Right renal pelvis (tissue), 4 donors: ENCODE measurements at regions not wholly inside any gene's neighbourhood (a gene's known extent, or its start where the extent isn't known, plus 50 kb on each side); places are given as distances from the start of the nearest gene placed in this dataset.

ENCODE experiments used
- DNase-seq, 4 donors: peaks; one replicate each; pipeline ENCODE4 v3.0.0-alpha.2; 2013; ENCODE audit warnings: low read depth in 4 of 4, low spot score in 3 of 4, missing footprints in 1 of 4

- no peak for DNase-seq
These were observed 142.3 kb downstream of the RGS9 start for GRCh38 chr17:65279456-65279855.

GRCh38 chr17:65278820-65279184 is 141.6 kb downstream of the RGS9 start:
- DNase-seq = no peak

DNA sequence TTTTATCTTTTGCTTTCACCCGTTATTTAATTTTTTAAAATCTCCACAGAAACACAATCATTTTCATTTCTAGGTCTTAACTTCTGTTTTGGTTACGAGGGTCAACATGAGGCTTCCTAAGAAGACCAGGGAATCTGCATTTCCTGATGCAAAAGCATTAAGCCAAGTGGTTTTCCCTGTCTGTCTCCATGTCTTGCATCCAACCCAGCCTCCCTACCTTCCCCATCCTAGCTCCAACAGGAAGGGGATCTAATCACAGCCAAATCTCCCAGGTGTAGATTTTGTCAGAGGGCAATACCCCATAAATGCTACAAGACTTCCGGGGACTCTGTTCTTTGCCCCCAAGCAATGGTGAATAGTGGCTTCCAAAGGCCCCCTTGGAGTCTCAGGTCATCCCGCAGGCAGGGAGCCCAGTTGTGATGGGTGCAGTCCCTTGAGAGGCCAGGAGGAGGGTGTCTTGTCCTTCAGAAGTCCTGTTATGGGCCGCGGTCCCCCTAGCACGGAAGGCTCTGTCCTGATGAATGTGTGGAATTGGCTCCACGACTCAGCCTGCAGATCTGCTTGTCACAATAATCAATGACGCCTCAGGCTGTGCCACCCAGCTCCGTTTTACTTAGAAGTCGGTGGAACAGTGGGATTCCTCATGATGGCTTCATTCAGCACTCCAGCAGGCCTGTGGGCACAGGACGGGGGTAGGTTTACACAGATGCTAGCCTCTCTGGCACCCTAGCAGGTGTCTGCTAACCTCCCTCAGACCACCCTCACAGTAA is 141.1 kb downstream of the RGS9 start:
- peak in 2 of 4 donors; percentile 29 to 31 for DNase-seq

DNA sequence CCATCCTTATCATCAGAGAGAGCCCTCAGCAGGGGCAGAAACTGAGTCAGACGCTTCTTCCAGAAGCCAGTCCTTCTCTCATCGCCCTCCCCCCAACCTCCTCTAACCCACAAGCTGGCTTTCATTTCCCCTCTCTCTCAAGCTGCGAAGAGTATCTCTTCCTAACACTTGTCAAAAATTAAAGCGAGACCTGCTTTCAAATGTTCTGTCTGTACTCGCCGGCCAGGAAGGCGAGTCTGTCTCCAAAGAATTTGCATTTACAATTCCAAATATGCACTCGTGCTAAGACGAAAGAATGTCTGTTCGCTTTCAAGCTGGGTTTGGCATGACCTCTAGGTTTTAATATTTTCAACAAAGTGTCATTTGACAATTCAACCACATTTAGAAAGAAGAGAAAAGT is 140.4 kb downstream of the RGS9 start:
- DNase-seq = no peak
